DOHH2 (cell line): ENCODE measurements at regions not wholly inside any gene's neighbourhood (a gene's known extent, or its start where the extent isn't known, plus 50 kb on each side); places are given as distances from the start of the nearest gene placed in this dataset.

Experiments used
- H3F3A ChIP-seq: fragments of 200-600 bp; sonication (generic), shearing (Covaris generic); 2 replicates; pipeline ENCODE4 v1.6.0; 2016; ENCODE audit warnings: antibody characterized with exemption, mild to moderate bottlenecking; ENCODE audit not compliant: control insufficient read depth, insufficient read depth
- H3K27ac ChIP-seq: fragments of 200-600 bp; sonication (generic); 2 replicates; pipeline ENCODE4 v1.5.1; 2014; ENCODE audit warnings: low read depth, mild to moderate bottlenecking, low read length, moderate library complexity
- H3K27me3 ChIP-seq: fragments of 200-600 bp; sonication (generic); 2 replicates; pipeline ENCODE4 v1.6.1; 2014; ENCODE audit warnings: mild to moderate bottlenecking, low read length, mixed read lengths; ENCODE audit not compliant: control insufficient read depth
- H3K36me3 ChIP-seq: fragments of 200-600 bp; sonication (generic); 2 replicates; pipeline ENCODE4 v1.6.1; 2014; ENCODE audit warnings: mild to moderate bottlenecking, low read length, moderate library complexity, mixed read lengths; ENCODE audit not compliant: control insufficient read depth
- H3K4me1 ChIP-seq: fragments of 200-600 bp; sonication (generic); 2 replicates; pipeline ENCODE4 v1.6.1; 2014; ENCODE audit warnings: mild to moderate bottlenecking, low read length, mixed read lengths; ENCODE audit not compliant: control insufficient read depth
- H3K4me2 ChIP-seq: fragments of 200-600 bp; sonication (generic); 2 replicates; pipeline ENCODE4 v1.6.0; 2014; ENCODE audit warnings: mild to moderate bottlenecking, low read length, moderate library complexity
- H3K4me3 ChIP-seq: fragments of 200-600 bp; sonication (generic); 2 replicates; pipeline ENCODE4 v1.5.1; 2014; ENCODE audit warnings: mild to moderate bottlenecking, low read length, mixed read lengths
- H3K79me2 ChIP-seq: fragments of 200-600 bp; sonication (generic); 2 replicates; pipeline ENCODE4 v1.6.1; 2014; ENCODE audit warnings: mild to moderate bottlenecking, low read length, mixed read lengths; ENCODE audit not compliant: control insufficient read depth
- H3K9me2 ChIP-seq: fragments of 200-600 bp; sonication (generic); replicated peaks from 2 replicates; pipeline ENCODE4 v1.6.1; 2014; ENCODE audit warnings: mild to moderate bottlenecking, low read length, mixed read lengths; ENCODE audit not compliant: control insufficient read depth
- H3K9me3 ChIP-seq: fragments of 200-600 bp; sonication (generic); 2 replicates; pipeline ENCODE4 v1.6.1; 2014; ENCODE audit warnings: antibody characterized with exemption, low read length, mixed read lengths; ENCODE audit not compliant: control insufficient read depth, insufficient read depth
- H4K20me1 ChIP-seq: fragments of 200-600 bp; sonication (generic); 2 replicates; pipeline ENCODE4 v1.6.0; 2014; ENCODE audit warnings: low read depth, mild to moderate bottlenecking, antibody characterized with exemption, low read length, moderate library complexity; ENCODE audit not compliant: control insufficient read depth, insufficient read depth
- CTCF ChIP-seq: fragments of 200-600 bp; sonication (generic); IDR thresholded peaks from one replicate; pipeline ENCODE4 v1.5.1; 2014; ENCODE audit warnings: antibody characterized with exemption, mild to moderate bottlenecking, low read depth, low read length; ENCODE audit not compliant: poor library complexity, severe bottlenecking
- EZH2phosphoT487 ChIP-seq: fragments of 200-600 bp; sonication (generic); IDR thresholded peaks from 2 replicates; pipeline ENCODE4 v1.6.1; 2017; ENCODE audit warnings: borderline replicate concordance, mild to moderate bottlenecking, antibody characterized with exemption, low read length, moderate library complexity, mixed read lengths

DNA sequence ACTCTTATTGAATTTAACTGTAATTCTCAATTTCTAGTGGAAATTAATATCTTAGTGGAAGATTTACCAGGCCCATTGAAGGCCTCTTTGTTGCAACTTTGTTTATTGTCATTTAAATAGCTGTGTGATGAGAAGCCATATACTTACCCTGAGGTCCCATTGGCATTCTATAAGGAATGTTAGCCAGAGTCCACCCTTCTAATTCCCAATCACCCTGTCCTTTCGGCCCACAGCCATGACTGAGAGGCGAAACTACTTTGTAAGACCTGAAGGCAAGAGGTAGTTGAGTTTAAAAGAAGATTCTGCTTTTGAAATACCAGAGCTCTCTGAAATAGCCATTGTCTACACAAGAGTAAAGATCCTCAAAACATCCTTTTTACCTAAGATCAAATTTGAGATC lies 290.5 kb upstream of the RARB start:
- H4K20me1 ChIP-seq: no peaks in the 10 kb centered on the region
- no peaks in the 10 kb centered on the region for H3K27me3 ChIP-seq
- no peak for TF ChIP-seq EZH2phosphoT487
- no peak for TF ChIP-seq CTCF
- H3K4me3 ChIP-seq: no peak overlapping the region
- H3K9me2 ChIP-seq: no peaks in the 10 kb centered on the region
- H3K4me2 ChIP-seq: no peak overlapping the region
- H3K9me3 ChIP-seq: no peaks in the 10 kb centered on the region
- H3K4me1 ChIP-seq: no peaks in the 10 kb centered on the region
- H3F3A ChIP-seq: no peaks in the 10 kb centered on the region
- no peaks in the 10 kb centered on the region for H3K79me2 ChIP-seq
- H3K27ac ChIP-seq: no peak overlapping the region
- no peaks in the 10 kb centered on the region for H3K36me3 ChIP-seq

GRCh38 chr3:25139267-25139666 lies 288.8 kb upstream of the RARB start:
- Histone ChIP-seq H3K4me3 (no peak overlapping the region), H3K4me2 (no peak overlapping the region), H4K20me1 (no peaks in the 10 kb centered on the region), H3K79me2 (no peaks in the 10 kb centered on the region), H3K9me2 (no peaks in the 10 kb centered on the region), H3K27ac (no peak overlapping the region), H3K4me1 (no peaks in the 10 kb centered on the region), H3K27me3 (no peaks in the 10 kb centered on the region), H3K9me3 (no peaks in the 10 kb centered on the region), H3F3A (no peaks in the 10 kb centered on the region), H3K36me3 (no peaks in the 10 kb centered on the region)
- TF ChIP-seq EZH2phosphoT487 (no peak), CTCF (no peak)

GRCh38 chr3:25142609-25143355 lies 285.3 kb upstream of the RARB start:
- Histone ChIP-seq H4K20me1 (no peaks in the 10 kb centered on the region), H3K9me2 (no peaks in the 10 kb centered on the region), H3K4me1 (no peaks in the 10 kb centered on the region), H3F3A (no peaks in the 10 kb centered on the region), H3K9me3 (no peaks in the 10 kb centered on the region), H3K27me3 (no peaks in the 10 kb centered on the region), H3K4me3 (no peak overlapping the region), H3K79me2 (no peaks in the 10 kb centered on the region), H3K36me3 (no peaks in the 10 kb centered on the region), H3K4me2 (no peak overlapping the region), H3K27ac (no peak overlapping the region)
- no peak for TF ChIP-seq EZH2phosphoT487
- no peak for TF ChIP-seq CTCF
